AG08395 (cell line): ENCODE measurements at regions not wholly inside any gene's neighbourhood (a gene's known extent, or its start where the extent isn't known, plus 50 kb on each side); places are given as distances from the start of the nearest gene placed in this dataset.

Source experiments
- DNase-seq: peaks from one replicate; pipeline ENCODE4 v3.0.0; 2012; ENCODE audit warnings: mixed read lengths, low spot score

DNA sequence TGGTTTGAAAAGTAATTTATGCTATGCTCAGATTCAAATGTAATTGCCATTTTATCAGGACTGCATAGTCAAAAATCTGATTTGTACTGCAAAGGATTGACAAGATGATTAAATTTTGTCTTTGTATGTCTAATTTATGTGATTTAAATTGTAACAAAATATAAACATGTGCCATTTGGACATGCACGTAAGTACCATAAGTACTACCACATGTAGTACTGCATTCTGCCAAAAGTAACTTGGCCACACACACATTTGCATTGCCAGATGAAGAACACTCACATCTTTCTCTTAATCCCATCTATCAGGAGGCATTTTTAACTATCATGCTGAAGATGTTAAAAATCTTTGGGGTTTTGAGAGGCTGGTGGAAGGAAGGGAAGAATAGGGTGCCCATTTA lies 133.3 kb downstream of the KLF12 start:
- no peak for DNase-seq

DNA sequence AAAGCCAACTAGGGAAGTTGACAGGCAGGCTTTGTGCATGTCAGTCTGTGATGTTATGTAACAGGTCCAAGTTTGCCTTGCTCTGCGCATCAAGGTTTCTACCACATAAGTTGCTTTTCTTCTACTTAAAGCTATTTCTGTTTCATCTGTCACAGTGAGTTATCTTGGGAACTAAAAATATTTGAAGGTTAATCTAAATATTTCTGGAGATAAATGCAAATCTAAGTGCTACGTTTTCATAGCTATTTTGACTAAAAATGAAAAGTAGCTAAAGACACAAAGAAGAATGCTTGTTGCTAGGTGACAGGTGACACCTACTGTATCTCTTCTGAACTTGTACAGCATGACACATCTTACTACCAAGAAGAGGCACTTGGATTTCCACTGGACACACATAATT lies 135.6 kb downstream of the KLF12 start:
- DNase-seq: no peak

DNA sequence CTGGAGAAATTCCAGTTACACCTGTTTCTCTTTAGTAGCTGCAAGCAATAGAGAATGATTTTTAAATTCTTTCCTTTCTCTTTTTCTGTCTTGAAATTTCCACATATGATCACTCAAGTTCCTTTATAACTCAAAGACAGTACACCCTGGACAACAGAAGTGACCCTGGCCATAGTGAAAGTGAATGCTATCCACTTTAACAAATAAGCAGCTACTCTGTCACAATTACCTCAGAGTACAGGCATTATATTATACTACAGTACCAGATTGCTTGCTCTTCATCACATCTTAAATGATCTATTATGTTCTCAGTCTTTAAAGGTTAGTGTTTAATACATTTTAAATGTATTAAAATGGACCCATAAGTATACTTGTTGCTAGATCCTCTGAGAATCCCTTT lies 136.2 kb downstream of the KLF12 start:
- no peak for DNase-seq

DNA sequence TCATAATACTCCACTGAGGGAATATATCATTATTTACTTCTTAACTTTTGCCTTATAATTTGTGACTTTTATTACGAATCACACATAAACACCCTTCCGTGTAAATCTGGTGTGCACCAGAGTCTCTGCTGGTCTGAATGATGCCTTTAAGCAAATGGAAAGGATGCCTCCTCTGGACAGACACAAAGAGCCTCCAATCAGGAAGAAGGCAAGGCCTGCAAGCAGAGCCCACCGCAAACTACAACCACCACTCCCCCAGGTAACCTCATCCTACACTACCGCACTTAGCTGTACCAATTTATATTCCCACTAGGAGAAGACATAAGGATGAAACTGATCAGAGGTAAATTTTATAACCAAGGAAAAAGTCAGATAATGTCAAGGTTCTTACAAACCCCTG lies 137.6 kb downstream of the KLF12 start:
- DNase-seq: no peak

DNA sequence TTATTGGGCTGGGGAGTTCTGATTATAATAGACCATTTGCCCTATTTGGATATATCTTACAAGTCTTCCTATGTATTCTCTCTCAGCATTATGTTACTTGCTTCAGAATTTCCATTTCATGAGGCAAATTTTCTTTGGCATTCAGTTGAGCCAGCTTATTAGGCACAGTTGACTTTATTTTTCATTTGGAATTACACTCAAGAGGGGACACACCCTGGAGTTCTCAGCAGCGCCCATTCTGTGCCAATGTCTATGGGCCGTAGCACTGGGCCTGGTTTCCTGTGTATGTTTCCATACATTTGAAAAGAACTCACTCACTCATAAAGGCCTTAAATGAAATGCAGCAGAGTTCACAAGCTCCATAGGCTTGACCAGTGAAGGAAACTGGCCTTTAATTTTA lies 138.5 kb downstream of the KLF12 start:
- DNase-seq: no peak

DNA sequence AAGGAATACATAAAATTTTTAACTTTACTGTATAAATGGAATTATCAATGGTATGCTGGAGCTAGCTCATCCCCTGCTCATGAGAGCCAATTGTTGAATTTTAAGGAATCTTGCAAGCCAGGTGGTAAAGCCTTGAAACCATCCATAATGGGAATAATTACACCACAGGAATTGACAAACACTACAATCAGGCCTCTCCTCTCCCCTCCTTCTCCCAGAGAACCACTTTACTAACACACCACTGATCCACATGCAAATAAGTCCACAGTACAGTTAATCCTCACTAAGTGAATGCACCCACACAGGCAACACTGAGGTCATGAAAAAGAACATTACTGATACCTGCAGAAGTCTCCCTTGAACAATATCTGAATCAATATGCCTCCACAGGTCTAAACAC lies 140.5 kb downstream of the KLF12 start:
- DNase-seq: no peak

DNA sequence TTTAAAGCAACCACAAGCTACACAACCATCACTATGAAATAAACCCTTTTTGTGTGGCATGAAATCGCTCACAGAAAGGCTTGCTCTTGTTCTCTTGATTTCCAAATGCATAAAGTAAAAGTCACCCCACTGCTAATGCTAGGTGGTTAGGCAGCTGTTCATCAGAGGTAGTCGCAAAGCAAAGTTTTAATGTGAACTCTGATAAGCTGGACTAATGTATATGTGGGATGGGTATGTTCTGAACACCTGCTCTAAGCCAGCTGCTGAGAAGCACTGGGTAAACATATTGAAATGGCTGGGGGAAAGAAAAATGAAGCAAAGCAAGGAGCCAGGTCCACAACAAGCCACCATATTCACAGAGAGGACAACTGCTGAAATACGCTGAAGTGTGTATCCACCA lies 142.3 kb downstream of the KLF12 start:
- no peak for DNase-seq

DNA sequence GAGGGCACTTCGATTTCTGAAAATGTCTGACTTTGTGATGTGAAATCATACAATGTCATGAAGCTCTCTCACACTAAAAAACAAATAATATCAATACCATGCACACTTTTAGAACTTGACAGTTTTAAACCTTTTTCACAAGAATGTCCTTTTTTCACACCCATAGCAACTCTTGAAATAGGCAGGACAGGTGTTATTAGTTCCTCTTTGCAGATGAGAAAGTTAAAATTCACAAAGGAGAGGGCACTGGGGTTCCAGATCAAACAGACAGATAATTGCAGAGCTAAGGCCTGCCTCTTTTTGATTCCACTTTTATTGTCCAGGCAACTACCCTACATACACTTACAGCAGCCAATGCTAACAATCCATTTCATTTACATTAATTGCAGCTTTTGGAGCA lies 142.8 kb downstream of the KLF12 start:
- no peak for DNase-seq

DNA sequence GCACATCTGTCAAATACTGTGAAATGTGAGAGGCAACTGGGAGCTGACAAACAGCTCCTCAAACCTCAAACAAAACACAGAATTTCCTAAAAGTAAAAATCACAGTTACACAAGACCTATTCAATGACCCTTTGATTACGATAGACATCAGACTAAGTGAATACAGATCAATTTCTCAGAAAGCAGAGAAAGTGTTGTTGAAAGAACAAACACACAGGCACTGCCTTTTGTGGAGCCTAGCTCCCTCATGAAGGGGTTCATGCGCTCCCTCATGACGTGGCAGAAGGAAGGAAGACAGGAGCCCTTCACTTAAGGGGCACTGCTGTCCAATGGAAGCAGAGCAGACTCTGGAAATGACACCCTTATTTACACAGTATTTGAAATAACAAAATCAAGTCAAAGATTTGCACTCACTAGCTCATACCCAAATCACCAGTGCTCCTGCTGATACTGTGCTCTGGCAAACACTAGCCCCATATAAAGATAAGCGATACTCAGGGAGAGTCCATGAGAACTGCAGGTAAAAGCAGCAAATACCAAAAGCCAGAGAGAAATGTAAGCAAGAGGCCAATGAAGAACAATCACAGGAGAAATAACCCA lies 144.9 kb downstream of the KLF12 start:
- no peak for DNase-seq

DNA sequence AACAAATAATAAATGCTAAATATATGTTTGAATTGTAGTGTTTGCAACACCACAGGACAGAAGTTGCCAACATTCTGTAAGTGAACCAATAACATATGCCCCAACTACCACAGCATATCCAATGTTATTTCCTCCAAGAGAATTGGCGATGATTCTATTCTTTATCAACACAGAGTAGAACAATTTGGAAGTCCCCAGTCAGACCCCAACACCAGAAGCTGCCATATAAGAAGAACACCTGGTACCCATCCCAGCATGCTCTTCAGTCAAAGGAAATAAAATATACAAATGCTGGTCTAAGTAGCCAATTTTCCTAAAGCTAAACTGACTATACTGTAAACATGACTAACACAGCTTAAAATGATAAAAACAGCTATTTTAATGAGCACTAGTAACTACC lies 145.7 kb downstream of the KLF12 start:
- DNase-seq: no peak

DNA sequence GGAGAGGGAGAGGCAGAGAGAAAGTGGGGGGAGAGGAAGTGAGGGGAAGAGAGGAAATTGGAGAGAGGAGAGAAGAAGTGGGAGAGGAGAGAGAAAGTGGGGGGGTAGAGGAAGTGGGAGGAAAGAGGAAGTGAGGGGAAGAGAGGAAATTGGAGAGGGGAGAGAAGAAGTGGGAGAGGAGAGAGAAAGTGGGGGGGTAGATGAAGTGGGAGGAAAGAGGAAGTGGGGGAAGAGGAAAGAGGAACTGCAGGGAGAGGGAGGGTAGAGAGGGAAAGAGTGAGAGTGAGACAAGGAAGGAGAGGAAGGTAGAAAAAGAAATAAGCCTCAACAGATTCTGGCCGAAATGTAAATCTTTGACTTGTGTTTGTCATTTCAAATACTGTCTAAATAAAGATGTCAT lies 146.6 kb downstream of the KLF12 start:
- DNase-seq: no peak

DNA sequence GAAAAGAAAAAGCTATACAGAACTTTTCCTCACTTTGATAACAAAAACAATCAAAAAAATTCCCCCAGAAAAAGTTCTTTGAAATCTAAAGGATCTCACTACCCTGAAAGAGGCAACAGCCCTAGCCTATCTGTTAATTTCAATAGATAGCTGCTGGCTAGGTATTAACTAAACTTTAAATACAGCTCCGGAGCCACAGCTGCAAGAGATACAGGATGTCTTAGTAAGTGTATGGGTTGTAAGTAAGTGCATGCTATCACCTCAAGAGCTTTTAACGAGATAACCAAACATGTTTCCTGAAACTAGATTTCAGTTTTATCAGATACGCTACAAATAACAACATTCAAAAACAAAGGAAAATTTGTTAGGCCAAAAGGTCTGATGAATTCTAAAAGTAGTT lies 148.4 kb downstream of the KLF12 start:
- no peak for DNase-seq

DNA sequence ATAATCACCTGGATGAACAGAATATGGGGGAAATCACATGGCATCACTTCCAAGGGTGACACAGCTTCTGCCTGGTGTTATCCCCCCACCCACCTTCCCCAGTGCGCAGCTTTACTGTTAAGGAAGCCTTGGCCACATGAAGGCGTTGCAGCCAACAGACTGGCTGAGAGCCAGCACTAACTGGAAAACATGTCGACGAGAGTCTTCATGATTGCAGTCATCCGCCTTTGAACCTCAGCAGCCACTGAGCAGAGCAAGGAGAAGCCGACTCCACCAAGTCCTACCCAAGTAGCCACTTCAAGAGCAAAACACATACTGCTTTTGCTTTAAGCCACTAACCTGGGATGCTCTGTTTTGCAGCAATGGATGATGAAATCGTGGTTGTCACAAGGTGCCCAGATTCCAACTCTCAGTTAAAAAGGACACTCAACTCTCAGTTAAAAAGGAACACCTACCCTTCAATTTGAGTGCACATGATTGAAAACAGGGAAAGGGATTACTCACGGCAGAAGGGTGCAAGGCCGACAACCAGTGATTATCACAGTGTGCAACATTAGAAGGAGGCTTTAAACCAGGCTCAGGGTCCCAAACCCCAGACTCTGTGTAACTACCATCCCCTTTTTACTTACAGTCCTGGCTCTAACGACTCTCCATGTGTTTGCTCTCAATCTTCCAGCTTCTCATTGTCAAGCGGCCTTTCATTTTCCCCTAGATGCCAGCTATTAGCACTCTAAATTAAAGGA lies 149.1 kb downstream of the KLF12 start:
- DNase-seq: no peak

DNA sequence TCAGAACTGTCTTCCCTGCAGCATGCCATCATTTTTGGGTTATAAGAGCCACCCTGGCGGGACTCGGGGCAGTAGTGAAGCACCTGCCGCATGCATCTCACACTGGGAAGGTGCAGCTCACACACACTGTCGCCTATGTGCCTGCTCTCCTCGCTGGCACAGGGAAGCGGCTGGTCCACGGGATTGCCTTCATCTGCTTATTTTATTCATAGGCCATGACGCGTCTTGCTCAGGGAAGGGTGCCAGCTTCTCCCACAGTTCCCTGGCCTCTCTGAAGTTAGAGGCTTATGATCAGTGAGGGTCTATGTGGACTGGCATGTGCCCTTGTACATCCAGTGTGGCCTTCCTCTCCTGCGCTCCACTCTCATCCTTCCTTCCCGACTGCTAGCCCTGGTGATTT lies 150.0 kb downstream of the KLF12 start:
- no peak for DNase-seq

DNA sequence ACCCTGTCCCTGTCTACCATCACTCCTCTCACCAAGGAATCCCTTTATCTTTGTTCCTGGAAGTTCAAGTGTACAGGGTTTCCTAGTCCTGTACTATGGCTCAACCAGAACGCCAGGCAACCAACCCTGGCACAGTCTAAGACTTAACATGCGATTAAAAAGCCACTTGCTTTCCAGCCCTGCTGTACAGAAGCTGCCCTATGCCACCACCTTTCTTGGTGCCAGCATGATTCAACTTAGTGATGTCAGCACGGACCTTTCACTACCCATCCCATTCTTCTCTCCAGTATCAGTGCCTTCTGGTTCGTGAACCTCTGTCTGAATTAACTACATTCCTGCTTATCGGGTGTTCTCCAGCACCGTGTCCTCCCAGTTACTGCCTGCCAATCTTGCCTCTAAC lies 151.1 kb downstream of the KLF12 start:
- no peak for DNase-seq

DNA sequence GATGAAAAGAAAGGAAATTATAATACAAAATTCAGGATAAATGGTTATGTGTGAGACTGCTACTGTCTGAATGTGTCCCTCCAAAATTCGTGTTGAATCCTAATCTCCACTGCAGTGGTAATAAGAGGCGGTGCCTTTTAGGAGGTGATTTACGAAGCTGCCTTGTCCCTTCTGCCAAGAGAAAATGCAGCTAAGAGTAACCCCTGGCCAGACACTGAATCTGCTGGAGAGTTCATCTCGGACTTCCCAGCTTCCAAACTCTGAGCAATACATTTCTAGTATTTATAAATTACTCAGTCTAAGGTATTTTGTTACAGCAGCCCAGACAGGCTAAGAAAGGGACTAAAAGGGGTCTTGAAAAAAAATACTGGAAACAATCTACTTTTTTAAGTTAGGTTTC lies 152.6 kb downstream of the KLF12 start:
- no peak for DNase-seq

DNA sequence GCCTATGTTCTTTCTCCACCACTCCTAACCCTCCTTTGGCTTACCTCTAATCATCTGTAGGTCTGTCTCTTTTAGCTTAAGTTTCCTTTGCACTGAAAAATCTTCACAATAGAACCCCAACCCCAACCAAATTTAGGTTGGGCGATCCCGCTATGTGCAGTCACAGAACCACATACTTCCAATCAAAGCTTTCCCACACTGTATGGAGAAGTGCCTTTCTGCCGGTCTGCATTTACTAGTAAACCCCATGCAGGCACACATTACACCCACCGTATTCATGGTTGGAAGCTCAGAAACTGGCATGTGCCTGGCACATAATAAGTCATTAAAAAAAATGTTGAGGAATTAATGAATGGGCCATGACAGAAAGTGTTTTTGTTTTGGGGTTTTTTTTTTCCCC lies 158.4 kb downstream of the KLF12 start:
- DNase-seq: no peak

DNA sequence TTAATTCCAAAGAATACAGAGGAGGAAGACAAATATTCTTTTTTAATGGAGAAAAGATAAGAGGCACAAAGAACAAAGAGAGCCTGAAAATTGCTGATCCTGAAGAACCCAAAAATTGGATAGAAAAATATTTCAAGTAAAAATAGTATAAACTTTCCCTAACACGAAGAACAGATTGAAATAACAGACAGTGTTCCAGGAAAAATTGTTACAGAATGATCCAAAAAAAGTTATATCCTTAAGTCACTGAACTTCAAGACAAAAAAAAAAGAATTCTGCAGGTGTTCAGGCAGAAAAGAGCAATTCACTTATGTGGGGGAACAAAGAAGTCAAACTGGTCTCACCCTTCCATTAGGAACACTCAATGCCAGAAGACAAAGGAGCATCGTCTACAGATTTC lies 160.2 kb downstream of the KLF12 start:
- DNase-seq: no peak

DNA sequence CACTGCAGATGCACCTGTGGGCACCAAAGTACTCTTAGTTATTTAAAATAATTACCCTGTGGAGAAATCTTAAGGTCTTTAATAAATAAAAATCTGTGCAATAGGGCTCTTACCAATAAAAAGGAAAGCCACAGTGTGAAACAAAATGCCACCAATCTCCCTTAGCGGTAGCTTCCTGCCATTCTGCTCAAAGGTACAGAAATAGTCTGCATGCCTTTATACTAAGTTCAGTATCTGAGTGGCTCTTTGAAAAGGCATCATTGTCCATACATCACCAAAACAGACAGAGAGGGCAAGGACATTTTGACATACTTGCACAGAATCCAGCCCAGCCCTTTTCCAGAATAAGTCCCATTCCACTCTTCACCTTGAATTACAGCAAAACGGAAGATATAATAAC lies 161.0 kb downstream of the KLF12 start:
- no peak for DNase-seq

DNA sequence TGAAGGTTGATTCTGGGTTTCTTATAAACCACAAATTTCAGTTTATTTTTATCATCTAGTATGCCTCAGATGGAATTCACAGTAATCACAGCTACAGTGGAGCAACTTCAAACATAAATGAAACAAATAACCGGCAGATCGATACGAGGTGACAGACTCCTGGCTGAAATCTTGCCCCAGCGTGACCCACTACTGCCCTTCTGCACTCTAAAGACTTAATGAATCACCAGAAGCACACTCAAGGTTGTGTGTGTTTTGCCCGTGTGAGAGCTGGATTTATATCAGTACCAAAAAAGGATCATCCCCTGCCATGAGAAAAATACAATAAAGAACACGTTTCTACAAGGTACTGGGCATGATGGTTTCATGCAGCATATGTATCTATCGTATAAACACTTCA lies 161.7 kb downstream of the KLF12 start:
- DNase-seq: no peak

DNA sequence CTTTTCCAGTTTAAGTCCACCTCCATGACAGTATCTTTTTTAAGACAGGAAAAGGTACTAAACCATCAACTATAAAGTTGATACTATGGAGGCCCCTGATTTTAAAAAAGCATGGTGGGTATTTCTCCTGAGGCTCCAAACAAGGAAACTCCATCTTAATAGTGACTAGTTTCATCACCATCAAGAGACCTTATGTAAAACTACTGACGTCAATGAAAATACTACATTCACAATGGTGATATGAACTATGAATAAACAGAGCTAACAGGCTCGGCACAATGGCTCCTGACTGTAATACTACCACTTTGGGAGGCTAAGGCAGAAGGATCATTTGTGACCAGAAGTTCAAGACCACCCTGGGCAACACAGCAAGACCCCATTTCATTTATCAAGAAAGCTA lies 162.7 kb downstream of the KLF12 start:
- DNase-seq: no peak

DNA sequence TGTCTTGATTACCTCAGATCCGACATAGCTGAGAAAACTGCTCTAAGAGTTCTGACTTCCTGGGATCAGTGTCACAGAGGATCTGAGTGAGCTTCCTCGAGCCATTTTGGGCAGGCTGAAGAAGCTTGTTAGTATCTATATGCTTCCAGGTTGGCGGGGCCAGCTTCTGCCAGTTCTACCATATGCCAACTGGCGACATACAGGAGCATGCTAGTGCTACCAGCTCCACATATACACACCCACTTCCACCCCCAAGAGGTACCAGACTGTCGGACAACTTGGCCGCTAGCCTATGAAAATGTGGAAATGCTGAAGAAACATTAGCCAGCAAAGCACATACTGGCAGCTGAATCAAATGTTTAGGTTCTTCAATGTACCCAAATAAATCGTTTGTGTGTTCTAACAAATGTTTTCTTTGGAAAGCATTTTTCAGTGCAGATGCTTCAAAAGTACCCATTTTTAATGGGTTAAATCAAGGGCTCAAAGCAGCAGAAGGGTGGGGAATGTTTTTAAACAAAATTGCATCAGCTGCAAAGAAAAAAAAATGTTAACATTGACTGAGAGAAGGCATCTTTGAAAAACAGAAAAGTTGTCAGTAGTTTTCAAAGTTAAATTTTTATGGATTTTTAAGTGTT lies 163.7 kb downstream of the KLF12 start:
- no peak for DNase-seq

DNA sequence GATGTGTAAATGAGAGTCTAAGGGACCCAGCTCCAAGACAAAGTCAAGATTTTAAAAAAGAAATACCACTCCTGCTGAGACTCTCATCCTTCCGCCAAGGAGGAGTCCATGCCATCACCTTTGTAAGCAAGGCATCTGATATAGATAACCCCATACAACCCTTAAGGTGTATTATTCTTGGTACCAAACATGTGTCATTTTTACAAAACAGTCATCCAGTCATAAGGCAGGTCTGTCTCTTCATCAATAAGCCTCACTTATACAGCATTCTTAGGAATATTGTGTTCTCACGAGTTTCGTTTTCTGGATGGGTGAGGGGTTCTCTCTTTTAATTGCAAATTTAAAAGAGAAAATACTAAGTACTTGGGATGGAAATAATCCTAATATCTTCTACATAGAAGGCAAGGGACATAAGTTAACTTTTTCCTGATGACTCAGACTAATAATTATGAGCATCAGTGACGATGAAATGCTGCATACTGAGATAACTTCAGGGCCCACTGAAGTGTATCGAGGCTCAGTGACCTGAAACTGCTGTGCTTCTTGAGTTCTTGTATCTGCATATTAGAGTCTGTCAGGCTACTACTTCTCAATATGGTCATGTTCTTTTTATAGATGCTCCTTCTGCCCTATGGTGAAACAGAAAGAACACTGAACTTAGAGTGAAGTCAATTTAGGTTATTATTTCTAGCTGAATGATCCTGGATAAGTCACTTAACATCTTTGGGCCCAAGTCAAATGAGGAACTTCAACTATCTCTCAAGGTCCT lies 166.6 kb downstream of the KLF12 start:
- DNase-seq: no peak
